Body of pancreas (tissue), 4 donors: ENCODE measurements at regions not wholly inside any gene's neighbourhood (a gene's known extent, or its start where the extent isn't known, plus 50 kb on each side); places are given as distances from the start of the nearest gene placed in this dataset.

ENCODE experiments used
- CTCF ChIP-seq, 7 experiments: fragments of 450-650 bp in 4 of 7; fragments of 200-600 bp in 3 of 7; sonication (generic) in 3 of 7; IDR thresholded peaks; one replicate each; pipeline ENCODE4 v1.5.1; 2016 to 2019; ENCODE audit warnings: antibody characterized with exemption in 7 of 7
- POLR2A ChIP-seq, 3 donors: fragments of 450-650 bp; IDR thresholded peaks; one replicate each; pipeline ENCODE4 v1.6.1; 2016; ENCODE audit warnings: antibody characterized with exemption in 3 of 3, mild to moderate bottlenecking in 2 of 3

GRCh38 chr21:35336534-35336933 lies 287.4 kb upstream of the RUNX1 start:
- no peak for TF ChIP-seq POLR2A (IDR thresholded peaks at IDR 0.05)
- TF ChIP-seq CTCF (IDR thresholded peaks at IDR 0.05): no peak
